ENCODE measurements at regions not wholly inside any gene's neighbourhood (a gene's known extent, or its start where the extent isn't known, plus 50 kb on each side); places are given as distances from the start of the nearest gene placed in this dataset.

- no peak overlapping the region for H4K8ac ChIP-seq (ENCODE audit: low read depth in 2 of 2, low read length in 2 of 2)
- H3K9ac ChIP-seq (ENCODE audit: low read depth, low read length) = no peak overlapping the region
- no peaks in the 10 kb centered on the region for H3K36me3 ChIP-seq (ENCODE audit: control insufficient read depth, insufficient read depth, low read length)
- H2AK9ac ChIP-seq (replicated peaks; ENCODE audit: low read depth, low read length, poor library complexity) = no peak overlapping the region
- H2BK120ac ChIP-seq (ENCODE audit: low read depth, low read length) = no peak overlapping the region
- H3K4me2 ChIP-seq (ENCODE audit: low read depth, low read length) = no peak overlapping the region
- H4K20me1 ChIP-seq (ENCODE audit: insufficient read depth, low read length) = no peaks in the 10 kb centered on the region
- H3K14ac ChIP-seq (replicated peaks; ENCODE audit: low read depth, low read length) = no peak overlapping the region
- H2AFZ ChIP-seq (replicated peaks; ENCODE audit: low read length, poor library complexity) = no peak overlapping the region
- H3K56ac ChIP-seq (ENCODE audit: extremely low read depth, insufficient read depth, low read length) = no peak overlapping the region
- no peak for ATAC-seq (ENCODE audit: low read depth)
- no peak overlapping the region for H2BK15ac ChIP-seq (ENCODE audit: low read depth, low read length)
- TF ChIP-seq MAFK (IDR thresholded peaks at IDR 0.05; ENCODE audit: low read depth, low read length) = no peak
- TF ChIP-seq NFE2L2 (IDR thresholded peaks at IDR 0.05; ENCODE audit: low read depth, low read length) = no peak
- no peak for TF ChIP-seq RAD21 (IDR thresholded peaks at IDR 0.05; ENCODE audit: low read length)
- TF ChIP-seq ELK1 (IDR thresholded peaks at IDR 0.05; ENCODE audit: borderline replicate concordance, low read depth, low read length) = no peak
- no peak for TF ChIP-seq BHLHE40 (IDR thresholded peaks at IDR 0.05; ENCODE audit: low read depth, low read length)
- no peak for TF ChIP-seq SMC3 (IDR thresholded peaks at IDR 0.05; ENCODE audit: low read depth, low read length)
- no peak for TF ChIP-seq MAZ (IDR thresholded peaks at IDR 0.05; ENCODE audit: borderline replicate concordance, low read depth, low read length)
- TF ChIP-seq CEBPB (IDR thresholded peaks at IDR 0.05; ENCODE audit: low read depth, low read length) = no peak
- no peak for TF ChIP-seq CTCF (conservative IDR thresholded peaks at IDR 0.05; ENCODE audit: low read depth, low read length)
- TF ChIP-seq POLR2A (IDR thresholded peaks at IDR 0.05; ENCODE audit: low read depth, low read length) = no peak
- no peak for TF ChIP-seq FOS (IDR thresholded peaks at IDR 0.05; ENCODE audit: low read depth, low read length)
- TF ChIP-seq USF2 (IDR thresholded peaks at IDR 0.05; ENCODE audit: low read depth, low read length) = no peak
- no peak for TF ChIP-seq RCOR1 (IDR thresholded peaks at IDR 0.05; ENCODE audit: insufficient replicate concordance, low read length)
- no peak for TF ChIP-seq MXI1 (IDR thresholded peaks at IDR 0.05; ENCODE audit: borderline replicate concordance, low read depth, low read length)
- no peak for TF ChIP-seq CHD1 (IDR thresholded peaks at IDR 0.05; ENCODE audit: low read depth, low read length)
- TF ChIP-seq RFX5 (IDR thresholded peaks at IDR 0.05; ENCODE audit: low read depth, low read length) = no peak
- intact Hi-C loops (cut with micrococcal nuclease) = no loop called here
- no peak overlapping the region for H4K91ac ChIP-seq (ENCODE audit: insufficient read depth, low read depth, low read length)
- no peak overlapping the region for H2BK5ac ChIP-seq (ENCODE audit: low read depth, low read length, poor library complexity, severe bottlenecking)
- peaks cover 6% of the 10 kb centered on the region for H3K4me1 ChIP-seq (ENCODE audit: control insufficient read depth, insufficient read depth, low read length)
- H3K9me1 ChIP-seq (ENCODE audit: insufficient read depth, low read length) = peaks cover 6% of the 10 kb centered on the region; the same call in 1 of the 2 replicates
- POLR2A ChIA-PET (ENCODE audit: unreplicated experiment) = no interaction called here
- no TSS peak for BruUV-seq (replicated peaks)
- peaks cover 26% of the 10 kb centered on the region for H3K27me3 ChIP-seq (ENCODE audit: control insufficient read depth, insufficient read depth, low read length)
- in situ Hi-C loops (cut with MboI; ENCODE audit: low sequenced_read_pairs) = no loop called here
- no peaks in the 10 kb centered on the region; the same call in 1 of the 2 replicates for H3K9me3 ChIP-seq (ENCODE audit: control insufficient read depth, insufficient read depth, low read length)
- no peak overlapping the region for H3K27ac ChIP-seq (ENCODE audit: insufficient read depth, low read length)
- no peaks in the 10 kb centered on the region for H3K79me1 ChIP-seq (ENCODE audit: low read depth in 1 of 2, low read length in 2 of 2)
- no peak overlapping the region for H3K4ac ChIP-seq (ENCODE audit: low read depth, low read length)
- H4K5ac ChIP-seq (ENCODE audit: low read depth, low read length) = no peak overlapping the region
- dilution Hi-C loops (cut with HindIII; ENCODE audit: low sequenced_read_pairs, unreplicated experiment) = no loop called here
- no peak for DNase-seq
- no peak overlapping the region for H3K23ac ChIP-seq (ENCODE audit: low read depth, low read length)
- no peak overlapping the region for H3K18ac ChIP-seq (ENCODE audit: low read depth, low read length)
- CTCF ChIA-PET = no interaction called here
- no peak overlapping the region for H3K4me3 ChIP-seq (ENCODE audit: insufficient read depth, low read depth, low read length)
- no CpG with 5 or more reads among the region's 4 CpGs for WGBS, 2 experiments (ENCODE audit: extremely low coverage in 2 of 2, insufficient read length in 1 of 2)
- H2BK20ac ChIP-seq (ENCODE audit: low read depth, low read length) = no peak overlapping the region
- no peak overlapping the region for H2AK5ac ChIP-seq (ENCODE audit: low read depth, low read length)
Observed at GRCh38 chr11:34567733-34568132, 53.2 kb upstream of the EHF start.

Measured in IMR-90 (cell line).